ENCODE measurements at regions not wholly inside any gene's neighbourhood (a gene's known extent, or its start where the extent isn't known, plus 50 kb on each side); places are given as distances from the start of the nearest gene placed in this dataset.

GRCh38 chr7:33753881-33754525 lies 151.3 kb upstream of the BMPER start:
- peaks cover 0 to 13% (median 7%) of the 10 kb centered on the region in 12 donors for H3K4me1 ChIP-seq
- TF ChIP-seq POLR2A (IDR thresholded peaks at IDR 0.05) (no peak), CTCF (IDR thresholded peaks at IDR 0.05) (no peak)
- no peaks in the 10 kb centered on the region for H3K36me3 ChIP-seq
- ATAC-seq (no peak), DNase-seq (no peak)
- no peak overlapping the region for H3K27ac ChIP-seq
- intact Hi-C loops (cut with DNase I): loop anchor here in 1 of 10 donors (10.0 kb wide), 1 partner anchor 299 kb away; no protein-coding TSS in a partner anchor
- WGBS, 4 donors: 77 to 94% (median 90%) methylated on average over 6 of the region's 6 CpGs
- H3K9me3 ChIP-seq: no peaks in the 10 kb centered on the region
- H3K4me3 ChIP-seq: no peak overlapping the region
- no peaks in the 10 kb centered on the region for H3K27me3 ChIP-seq

- Histone ChIP-seq H3K36me3 (no peaks in the 10 kb centered on the region), H3K9me3 (no peaks in the 10 kb centered on the region), H3K27ac (no peak overlapping the region), H3K27me3 (no peaks in the 10 kb centered on the region), H3K4me3 (no peak overlapping the region), H3K4me1 (peaks cover 0 to 13% (median 7%) of the 10 kb centered on the region in 12 donors)
- WGBS, 4 donors: 48 to 58% (median 52%) methylated on average over 15 of the region's 15 CpGs
- no peak for TF ChIP-seq POLR2A (IDR thresholded peaks at IDR 0.05)
- no peak for TF ChIP-seq CTCF (IDR thresholded peaks at IDR 0.05)
- DNase-seq (no peak), ATAC-seq (no peak)
- intact Hi-C loops (cut with DNase I): loop anchor here in 6 of 10 donors (5.0 to 10.0 kb wide), 4 partner anchors 137 to 300 kb away; no protein-coding TSS in a partner anchor
Observed at GRCh38 chr7:33754933-33755928, 150.1 kb upstream of the BMPER start.

DNA sequence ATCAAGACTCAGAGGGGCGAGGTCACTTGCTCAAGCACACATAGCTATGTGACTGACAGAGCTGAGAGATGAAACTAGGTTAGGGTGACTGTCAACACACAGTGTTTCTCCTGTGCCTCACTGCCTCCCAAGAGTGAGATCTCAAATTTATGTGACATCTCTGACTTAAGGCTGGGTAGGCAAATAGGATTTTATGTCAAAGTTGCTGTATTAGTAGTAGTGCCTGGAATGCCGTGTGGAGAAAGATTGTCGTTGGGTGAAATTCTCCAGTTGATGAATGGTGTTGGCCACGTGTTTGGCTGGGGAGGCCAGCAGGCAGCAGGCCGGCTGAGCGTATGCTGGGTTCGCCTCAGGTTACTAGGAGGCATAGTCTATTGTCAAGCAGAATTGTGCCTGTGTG lies 148.3 kb upstream of the BMPER start:
- WGBS, 4 donors: 86 to 92% (median 89%) methylated on average over 7 of the region's 7 CpGs
- intact Hi-C loops (cut with DNase I): loop anchor here in 9 of 10 donors (1.0 to 10.0 kb wide), 8 partner anchors 135 to 302 kb away; no protein-coding TSS in a partner anchor
- Histone ChIP-seq H3K36me3 (no peaks in the 10 kb centered on the region), H3K9me3 (no peaks in the 10 kb centered on the region), H3K4me3 (no peak overlapping the region), H3K27me3 (no peaks in the 10 kb centered on the region), H3K27ac (no peak overlapping the region), H3K4me1 (peaks cover 0 to 19% (median 7%) of the 10 kb centered on the region in 12 donors)
- ATAC-seq (peak in 2 of 4 donors; percentile 11 to 36), DNase-seq (no peak)
- TF ChIP-seq CTCF (IDR thresholded peaks at IDR 0.05) (no peak), POLR2A (IDR thresholded peaks at IDR 0.05) (no peak)

Data from heart left ventricle (tissue), 16 donors.